DOHH2 (cell line): ENCODE measurements at regions not wholly inside any gene's neighbourhood (a gene's known extent, or its start where the extent isn't known, plus 50 kb on each side); places are given as distances from the start of the nearest gene placed in this dataset.

ENCODE experiments used
- CTCF ChIP-seq: fragments of 200-600 bp; sonication (generic); IDR thresholded peaks from one replicate; pipeline ENCODE4 v1.5.1; 2014; ENCODE audit warnings: antibody characterized with exemption, mild to moderate bottlenecking, low read depth, low read length; ENCODE audit not compliant: poor library complexity, severe bottlenecking
- EZH2phosphoT487 ChIP-seq: fragments of 200-600 bp; sonication (generic); IDR thresholded peaks from 2 replicates; pipeline ENCODE4 v1.6.1; 2017; ENCODE audit warnings: borderline replicate concordance, mild to moderate bottlenecking, antibody characterized with exemption, low read length, moderate library complexity, mixed read lengths

DNA sequence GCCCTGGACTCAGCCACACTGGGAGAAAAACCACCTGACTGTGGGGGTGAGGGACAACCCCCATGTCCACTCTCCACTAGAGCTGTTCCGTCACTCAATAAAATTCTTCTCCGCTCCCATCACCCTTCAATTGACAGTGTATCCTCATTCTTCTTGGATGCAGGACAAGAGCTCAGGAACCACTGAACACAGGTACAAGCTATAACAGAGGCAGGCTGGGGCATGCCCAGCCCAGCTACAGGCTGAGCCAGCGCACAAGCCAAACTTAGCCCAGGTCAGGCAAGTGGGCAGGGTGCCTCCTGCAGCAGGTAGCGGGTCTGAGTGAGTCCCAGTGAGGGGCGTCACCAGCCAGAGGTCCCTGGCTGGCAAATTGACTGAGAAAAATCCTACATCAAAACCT lies 183.4 kb downstream of the HINT1 start:
- TF ChIP-seq EZH2phosphoT487, result no peak
- TF ChIP-seq CTCF, result no peak
